GM19372 (cell line): ENCODE measurements at regions not wholly inside any gene's neighbourhood (a gene's known extent, or its start where the extent isn't known, plus 50 kb on each side); places are given as distances from the start of the nearest gene placed in this dataset.

Experiments
- ATAC-seq: cut with Tn5 transposase; IDR thresholded peaks from one replicate; pipeline ENCODE4 v1.9.1; 2021; ENCODE audit warnings: mild to moderate bottlenecking, low read depth, moderate library complexity; ENCODE audit not compliant: unreplicated experiment

- no peak for ATAC-seq
Observed at GRCh38 chr4:79492148-79492547, 84.1 kb upstream of the GK2 start.

GRCh38 chr4:79489506-79489905 lies 81.5 kb upstream of the GK2 start:
- no peak for ATAC-seq

GRCh38 chr4:79476196-79476595 lies 68.2 kb upstream of the GK2 start:
- ATAC-seq = no peak

DNA sequence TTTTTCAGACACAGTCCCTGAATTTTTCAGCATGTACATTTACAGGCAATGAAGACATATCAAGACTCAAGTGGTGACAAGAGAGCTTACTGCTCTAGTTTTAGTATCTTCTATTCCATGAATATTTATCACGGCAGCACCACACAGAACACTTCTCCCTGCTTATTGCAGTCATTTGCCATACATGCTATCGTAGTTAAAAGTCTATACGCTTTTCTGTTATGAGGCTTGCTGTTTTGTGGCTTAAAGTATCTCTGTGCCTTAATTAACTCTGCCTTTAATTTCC lies 65.4 kb upstream of the GK2 start:
- ATAC-seq = no peak

- no peak for ATAC-seq
Observed at GRCh38 chr4:79472693-79473438, 64.8 kb upstream of the GK2 start.

DNA sequence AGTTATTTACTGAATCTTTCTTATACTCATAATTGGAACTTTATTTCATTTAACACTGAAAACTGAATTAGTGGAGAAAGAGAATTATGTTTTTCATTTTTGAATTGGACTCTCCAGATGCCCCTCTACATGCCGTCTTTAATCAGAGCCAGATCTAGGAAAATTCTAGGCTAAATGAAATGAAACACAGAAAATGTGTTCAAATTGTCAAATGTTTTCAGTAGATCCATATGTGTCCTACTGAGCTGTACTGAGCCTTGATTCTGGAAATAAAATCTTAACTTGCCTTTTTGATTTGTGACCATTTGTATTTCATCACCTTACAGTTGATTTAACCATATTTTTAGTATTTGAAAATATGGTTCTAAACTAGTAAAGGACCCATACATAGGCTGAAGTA lies 64.0 kb upstream of the GK2 start:
- ATAC-seq = no peak

GRCh38 chr4:79471309-79471708 lies 63.3 kb upstream of the GK2 start:
- no peak for ATAC-seq

DNA sequence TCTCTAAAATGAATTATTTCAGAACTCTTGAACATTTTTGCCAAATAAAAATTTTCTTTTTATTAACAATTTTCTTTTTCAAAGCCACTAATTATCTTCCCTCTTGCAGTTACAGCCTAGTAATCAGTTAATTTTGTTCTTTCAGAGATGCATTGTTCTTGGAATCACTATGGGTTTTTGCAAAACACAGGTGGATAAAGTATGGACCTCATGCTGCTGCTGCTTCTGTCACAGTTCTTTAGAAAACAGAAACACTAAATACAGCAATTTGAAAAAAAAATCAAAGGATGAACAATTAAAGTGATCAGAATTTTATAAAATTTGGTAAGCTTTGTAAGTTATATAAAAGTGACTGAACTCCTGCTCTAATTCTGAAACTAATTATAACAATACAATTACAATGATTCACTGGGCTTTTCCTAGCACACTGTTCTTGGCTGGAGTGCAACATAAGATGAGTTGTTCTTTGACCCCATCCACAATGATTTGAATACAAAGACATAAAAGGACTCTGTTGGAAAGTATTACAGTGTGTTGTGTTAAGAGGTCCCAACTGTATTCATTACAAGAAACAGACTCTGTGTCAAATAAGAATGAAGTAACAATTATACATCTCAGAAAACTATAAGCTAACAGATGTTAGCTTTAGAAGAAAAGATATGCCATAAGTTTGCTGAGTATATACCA lies 59.4 kb upstream of the GK2 start:
- ATAC-seq = no peak

DNA sequence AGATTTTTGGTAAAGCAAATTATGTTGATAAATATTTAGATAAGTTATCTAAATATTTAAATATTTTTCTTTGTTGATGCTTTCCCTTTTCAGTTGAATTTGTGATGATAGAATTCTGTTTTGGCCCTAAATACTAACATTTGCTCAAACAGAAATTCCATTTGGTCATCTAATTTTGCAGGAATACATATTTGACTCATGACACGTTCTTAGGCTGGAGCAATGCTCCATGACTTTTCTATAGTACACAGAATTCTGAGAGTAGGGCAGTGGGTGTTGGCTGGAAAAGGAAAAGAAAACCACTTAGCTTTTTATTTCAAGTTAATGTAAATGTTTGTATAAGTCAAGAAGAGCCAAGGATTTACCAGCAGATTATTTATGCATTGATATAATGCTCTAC lies 58.6 kb upstream of the GK2 start:
- no peak for ATAC-seq
